ENCODE measurements at regions not wholly inside any gene's neighbourhood (a gene's known extent, or its start where the extent isn't known, plus 50 kb on each side); places are given as distances from the start of the nearest gene placed in this dataset.

DNA sequence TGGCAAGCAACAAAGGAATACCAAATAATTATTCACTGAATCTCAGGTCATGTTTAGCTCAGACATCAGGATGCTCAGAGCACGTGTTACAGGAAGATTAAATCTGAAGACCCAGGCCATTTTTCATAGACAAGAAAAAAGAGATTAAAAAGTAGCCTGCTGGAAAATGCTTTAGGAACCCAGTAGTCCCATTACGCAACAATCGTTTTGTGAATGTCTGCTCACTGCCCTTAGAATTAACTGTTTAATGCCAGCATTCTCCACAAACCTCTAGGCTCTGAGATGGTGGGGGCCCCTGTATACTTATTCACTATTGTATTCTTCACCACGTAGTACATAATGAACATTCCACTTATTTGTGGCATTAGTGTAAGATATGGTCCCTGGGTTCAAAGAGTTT, 154.6 kb upstream of the NYAP2 start:
- Histone ChIP-seq H2BK5ac (ENCODE audit: low read depth, low read length, poor library complexity, severe bottlenecking) (no peak overlapping the region), H3K27me3 (ENCODE audit: control insufficient read depth in 1 of 2, insufficient read depth in 1 of 2, low read length in 2 of 2) (no peaks in the 10 kb centered on the region), H3K9ac (ENCODE audit: low read length) (no peak overlapping the region), H4K91ac (ENCODE audit: low read length) (no peak overlapping the region), H3K14ac (ENCODE audit: low read length in 2 of 2) (no peak overlapping the region), H3K79me1 (replicated peaks; ENCODE audit: low read length, poor library complexity, severe bottlenecking) (no peaks in the 10 kb centered on the region), H2AK5ac (ENCODE audit: low read length, severe bottlenecking) (no peak overlapping the region), H3K9me3 (ENCODE audit: control insufficient read depth, low read length) (no peaks in the 10 kb centered on the region), H3K36me3 (ENCODE audit: control insufficient read depth in 1 of 2, insufficient read depth in 2 of 2, low read depth in 1 of 2, low read length in 2 of 2) (no peaks in the 10 kb centered on the region), H3K4me3 (ENCODE audit: insufficient read depth in 1 of 2, low read depth in 1 of 2, low read length in 2 of 2) (no peak overlapping the region), H3K23ac (ENCODE audit: low read length in 2 of 2) (no peak overlapping the region), H2BK15ac (ENCODE audit: low read depth, poor library complexity, severe bottlenecking) (no peak overlapping the region), H4K8ac (ENCODE audit: low read length) (no peak overlapping the region), H2AFZ (ENCODE audit: low read depth, low read length) (no peak overlapping the region), H3K18ac (ENCODE audit: low read depth in 1 of 2, low read length in 2 of 2) (no peak overlapping the region), H3K4me1 (ENCODE audit: control insufficient read depth, insufficient read depth, low read depth, low read length) (no peaks in the 10 kb centered on the region), H3K27ac (ENCODE audit: low read length, poor library complexity, severe bottlenecking) (no peak overlapping the region), H3K4me2 (ENCODE audit: low read length, poor library complexity, severe bottlenecking) (no peak overlapping the region), H2BK120ac (ENCODE audit: low read depth, low read length) (no peak overlapping the region), H3K4ac (ENCODE audit: low read depth in 1 of 2, low read length in 2 of 2) (no peak overlapping the region), H2BK12ac (ENCODE audit: low read length in 2 of 2) (no peak overlapping the region)
- WGBS, result 57% methylated on average over 3 of the region's 4 CpGs
- no peak for DNase-seq

- Histone ChIP-seq H3K4me2 (ENCODE audit: low read length, poor library complexity, severe bottlenecking) (no peak overlapping the region), H3K23ac (ENCODE audit: low read length in 2 of 2) (no peak overlapping the region), H3K18ac (ENCODE audit: low read depth in 1 of 2, low read length in 2 of 2) (no peak overlapping the region), H3K4ac (ENCODE audit: low read depth in 1 of 2, low read length in 2 of 2) (no peak overlapping the region), H3K79me1 (replicated peaks; ENCODE audit: low read length, poor library complexity, severe bottlenecking) (no peaks in the 10 kb centered on the region), H4K8ac (ENCODE audit: low read length) (no peak overlapping the region), H2BK12ac (ENCODE audit: low read length in 2 of 2) (no peak overlapping the region), H3K4me3 (ENCODE audit: insufficient read depth in 1 of 2, low read depth in 1 of 2, low read length in 2 of 2) (no peak overlapping the region), H3K14ac (ENCODE audit: low read length in 2 of 2) (no peak overlapping the region), H3K36me3 (ENCODE audit: control insufficient read depth in 1 of 2, insufficient read depth in 2 of 2, low read depth in 1 of 2, low read length in 2 of 2) (no peaks in the 10 kb centered on the region), H4K91ac (ENCODE audit: low read length) (no peak overlapping the region), H3K4me1 (ENCODE audit: control insufficient read depth, insufficient read depth, low read depth, low read length) (no peaks in the 10 kb centered on the region), H2AK5ac (ENCODE audit: low read length, severe bottlenecking) (no peak overlapping the region), H2BK120ac (ENCODE audit: low read depth, low read length) (no peak overlapping the region), H3K9me3 (ENCODE audit: control insufficient read depth, low read length) (no peaks in the 10 kb centered on the region), H3K27ac (ENCODE audit: low read length, poor library complexity, severe bottlenecking) (no peak overlapping the region), H2AFZ (ENCODE audit: low read depth, low read length) (no peak overlapping the region), H2BK15ac (ENCODE audit: low read depth, poor library complexity, severe bottlenecking) (no peak overlapping the region), H3K27me3 (ENCODE audit: control insufficient read depth in 1 of 2, insufficient read depth in 1 of 2, low read length in 2 of 2) (no peaks in the 10 kb centered on the region), H2BK5ac (ENCODE audit: low read depth, low read length, poor library complexity, severe bottlenecking) (no peak overlapping the region), H3K9ac (ENCODE audit: low read length) (no peak overlapping the region)
- no peak for DNase-seq
- WGBS, result 88% methylated on average over 2 of the region's 4 CpGs
Measured at GRCh38 chr2:225236769-225237323, 162.7 kb upstream of the NYAP2 start.

GRCh38 chr2:225233234-225233633, 166.3 kb upstream of the NYAP2 start:
- Histone ChIP-seq H3K4me3 (ENCODE audit: insufficient read depth in 1 of 2, low read depth in 1 of 2, low read length in 2 of 2) (no peak overlapping the region), H3K4me2 (ENCODE audit: low read length, poor library complexity, severe bottlenecking) (no peak overlapping the region), H3K27me3 (ENCODE audit: control insufficient read depth in 1 of 2, insufficient read depth in 1 of 2, low read length in 2 of 2) (peaks cover 0 to 5% of the 10 kb centered on the region in 2 experiments), H4K8ac (ENCODE audit: low read length) (no peak overlapping the region), H3K79me1 (replicated peaks; ENCODE audit: low read length, poor library complexity, severe bottlenecking) (no peaks in the 10 kb centered on the region), H3K18ac (ENCODE audit: low read depth in 1 of 2, low read length in 2 of 2) (no peak overlapping the region), H3K4me1 (ENCODE audit: control insufficient read depth, insufficient read depth, low read depth, low read length) (no peaks in the 10 kb centered on the region), H4K91ac (ENCODE audit: low read length) (no peak overlapping the region), H3K36me3 (ENCODE audit: control insufficient read depth in 1 of 2, insufficient read depth in 2 of 2, low read depth in 1 of 2, low read length in 2 of 2) (no peaks in the 10 kb centered on the region), H3K9ac (ENCODE audit: low read length) (no peak overlapping the region), H3K14ac (ENCODE audit: low read length in 2 of 2) (no peak overlapping the region), H2AK5ac (ENCODE audit: low read length, severe bottlenecking) (no peak overlapping the region), H2BK5ac (ENCODE audit: low read depth, low read length, poor library complexity, severe bottlenecking) (no peak overlapping the region), H3K27ac (ENCODE audit: low read length, poor library complexity, severe bottlenecking) (no peak overlapping the region), H3K9me3 (ENCODE audit: control insufficient read depth, low read length) (no peaks in the 10 kb centered on the region), H3K23ac (ENCODE audit: low read length in 2 of 2) (no peak overlapping the region), H2BK15ac (ENCODE audit: low read depth, poor library complexity, severe bottlenecking) (no peak overlapping the region), H3K4ac (ENCODE audit: low read depth in 1 of 2, low read length in 2 of 2) (no peak overlapping the region), H2BK12ac (ENCODE audit: low read length in 2 of 2) (no peak overlapping the region), H2AFZ (ENCODE audit: low read depth, low read length) (no peak overlapping the region), H2BK120ac (ENCODE audit: low read depth, low read length) (no peak overlapping the region)
- WGBS, result 79% methylated on average over 4 of the region's 4 CpGs
- no peak for DNase-seq

- H3K79me1 ChIP-seq (replicated peaks; ENCODE audit: low read length, poor library complexity, severe bottlenecking), result no peaks in the 10 kb centered on the region
Measured at GRCh38 chr2:225231900-225232299, 167.6 kb upstream of the NYAP2 start.

More at GRCh38 chr2:225231900-225232299, 167.6 kb upstream of the NYAP2 start:
- H2BK5ac ChIP-seq (ENCODE audit: low read depth, low read length, poor library complexity, severe bottlenecking), result no peak overlapping the region
- no peak overlapping the region for H2BK120ac ChIP-seq (ENCODE audit: low read depth, low read length)
- H3K9me3 ChIP-seq (ENCODE audit: control insufficient read depth, low read length), result no peaks in the 10 kb centered on the region
- H3K27me3 ChIP-seq (ENCODE audit: control insufficient read depth in 1 of 2, insufficient read depth in 1 of 2, low read length in 2 of 2), result peaks cover 0 to 5% of the 10 kb centered on the region in 2 experiments
- no peak overlapping the region for H3K9ac ChIP-seq (ENCODE audit: low read length)
- no peaks in the 10 kb centered on the region for H3K4me1 ChIP-seq (ENCODE audit: control insufficient read depth, insufficient read depth, low read depth, low read length)
- 90% methylated on average over 6 of the region's 6 CpGs for WGBS
- H3K4me2 ChIP-seq (ENCODE audit: low read length, poor library complexity, severe bottlenecking), result no peak overlapping the region
- H3K36me3 ChIP-seq (ENCODE audit: control insufficient read depth in 1 of 2, insufficient read depth in 2 of 2, low read depth in 1 of 2, low read length in 2 of 2), result no peaks in the 10 kb centered on the region
- no peak overlapping the region for H2AK5ac ChIP-seq (ENCODE audit: low read length, severe bottlenecking)
- no peak overlapping the region for H2BK12ac ChIP-seq (ENCODE audit: low read length in 2 of 2)
- no peak overlapping the region for H3K18ac ChIP-seq (ENCODE audit: low read depth in 1 of 2, low read length in 2 of 2)
- no peak overlapping the region for H3K27ac ChIP-seq (ENCODE audit: low read length, poor library complexity, severe bottlenecking)
- H3K14ac ChIP-seq (ENCODE audit: low read length in 2 of 2), result no peak overlapping the region
- H3K4ac ChIP-seq (ENCODE audit: low read depth in 1 of 2, low read length in 2 of 2), result no peak overlapping the region
- no peak overlapping the region for H4K91ac ChIP-seq (ENCODE audit: low read length)
- no peak overlapping the region for H4K8ac ChIP-seq (ENCODE audit: low read length)
- H3K23ac ChIP-seq (ENCODE audit: low read length in 2 of 2), result no peak overlapping the region
- no peak overlapping the region for H2AFZ ChIP-seq (ENCODE audit: low read depth, low read length)
- no peak for DNase-seq
- no peak overlapping the region for H3K4me3 ChIP-seq (ENCODE audit: insufficient read depth in 1 of 2, low read depth in 1 of 2, low read length in 2 of 2)
- no peak overlapping the region for H2BK15ac ChIP-seq (ENCODE audit: low read depth, poor library complexity, severe bottlenecking)

All from mesenchymal stem cell (in vitro differentiated cells and primary cell).